ENCODE measurements at regions not wholly inside any gene's neighbourhood (a gene's known extent, or its start where the extent isn't known, plus 50 kb on each side); places are given as distances from the start of the nearest gene placed in this dataset.
"Not testable (repeated sequence)": the region's sequence is repeated elsewhere in the genome, so short reads cannot be mapped to it uniquely, and the experiment has no call there.

DNA sequence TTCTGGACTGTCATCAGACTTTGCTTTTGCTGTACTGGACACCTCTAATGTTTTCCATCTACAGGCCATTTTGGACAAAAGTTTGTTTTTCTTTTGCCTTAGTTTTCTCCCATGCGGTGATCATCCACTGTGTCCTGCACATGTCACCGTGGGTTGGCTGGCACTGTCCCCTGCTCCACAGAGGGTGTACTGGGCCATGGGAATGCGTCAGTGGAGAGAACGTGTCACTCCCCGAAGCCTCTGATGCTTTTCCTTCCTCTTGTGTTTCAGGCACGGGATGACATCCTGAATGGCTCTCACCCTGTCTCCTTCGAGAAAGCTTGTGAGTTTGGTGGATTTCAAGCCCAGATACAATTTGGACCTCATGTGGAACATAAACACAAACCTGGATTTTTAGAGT lies 385.0 kb upstream of the TPM1 start:
- not testable (repeated sequence) for DNase-seq (ENCODE audit: low read depth in 2 of 3, low spot score in 2 of 3)

DNA sequence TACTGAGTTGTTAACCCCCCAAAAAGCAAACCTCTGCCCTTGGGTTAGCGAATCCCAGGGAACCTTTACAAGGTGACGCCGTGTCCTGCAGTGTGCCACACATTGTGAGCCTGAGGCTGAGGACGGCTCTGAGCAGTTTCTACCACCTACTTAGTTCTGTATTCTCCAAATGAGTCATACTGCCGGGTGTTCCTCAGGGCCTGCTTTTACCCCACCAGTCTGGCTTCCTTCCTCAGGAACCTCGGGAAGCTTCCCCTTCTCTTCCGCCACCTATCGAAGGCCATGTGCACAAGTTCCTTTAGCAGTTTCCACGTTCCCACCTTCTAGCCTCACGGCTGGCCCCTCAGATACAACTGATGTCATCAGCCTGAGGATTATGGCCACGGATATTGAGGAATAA lies 384.0 kb upstream of the TPM1 start:
- no peak for DNase-seq (ENCODE audit: low read depth in 2 of 3, low spot score in 2 of 3)

DNA sequence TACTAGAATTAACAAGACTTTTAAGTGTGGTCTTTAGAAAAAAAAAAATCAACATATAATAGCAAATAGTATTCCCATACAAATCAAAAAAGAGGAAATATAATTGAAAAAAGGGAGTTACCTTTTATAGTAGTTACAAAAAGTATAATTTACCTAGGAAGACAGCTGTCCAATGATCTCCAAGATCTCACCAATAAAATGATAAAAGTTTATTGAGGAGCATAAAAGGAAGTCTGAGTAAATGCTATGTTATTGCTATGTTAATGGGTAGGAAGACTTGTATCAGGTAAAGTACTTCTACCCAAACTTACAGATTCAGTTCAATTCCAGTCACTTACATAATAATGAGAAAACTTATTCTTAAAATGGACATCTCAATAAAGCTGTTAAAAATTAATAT lies 379.0 kb upstream of the TPM1 start:
- no peak for DNase-seq (ENCODE audit: low read depth in 2 of 3, low spot score in 2 of 3)

DNA sequence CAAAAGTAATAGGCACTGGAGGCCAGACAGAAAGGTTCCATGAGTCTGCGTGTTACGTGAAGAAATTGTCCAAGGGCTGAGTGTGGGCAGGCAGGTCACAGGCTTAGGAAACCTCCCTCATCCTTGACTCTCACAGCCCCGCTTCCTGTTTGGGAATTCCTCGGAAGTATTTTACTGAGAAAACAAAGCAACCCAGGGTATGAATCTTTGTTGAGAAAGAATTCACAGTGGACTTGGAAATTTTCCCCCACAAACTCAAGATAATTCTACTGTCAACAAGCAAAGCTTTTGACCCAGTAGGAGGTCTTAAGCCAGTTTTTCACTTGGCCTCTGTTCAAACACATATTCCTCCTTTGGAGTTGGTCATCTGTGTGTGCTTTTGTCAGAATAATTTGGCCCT lies 377.1 kb upstream of the TPM1 start:
- DNase-seq (ENCODE audit: low read depth in 2 of 3, low spot score in 2 of 3): no peak

DNA sequence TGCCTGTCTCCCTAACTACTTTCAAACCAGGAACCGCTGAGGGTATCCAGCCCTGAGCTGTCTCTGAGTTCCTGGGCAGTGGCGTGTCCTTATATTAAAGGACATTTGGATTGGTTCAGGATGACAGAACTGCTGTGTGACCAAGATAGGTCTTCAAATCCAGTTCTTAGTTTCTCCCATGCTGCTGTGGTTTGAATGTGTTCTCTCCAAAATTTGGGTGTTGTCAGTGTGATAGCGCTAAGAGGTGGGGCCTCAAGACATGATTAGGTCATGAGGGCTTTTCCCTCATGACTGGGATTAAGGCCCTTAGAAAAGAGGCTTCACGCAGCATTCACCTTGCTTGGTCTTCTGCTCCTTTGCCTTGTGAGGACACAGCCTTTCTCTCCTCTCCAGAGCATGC lies 376.5 kb upstream of the TPM1 start:
- DNase-seq (ENCODE audit: low read depth in 2 of 3, low spot score in 2 of 3): no peak

DNA sequence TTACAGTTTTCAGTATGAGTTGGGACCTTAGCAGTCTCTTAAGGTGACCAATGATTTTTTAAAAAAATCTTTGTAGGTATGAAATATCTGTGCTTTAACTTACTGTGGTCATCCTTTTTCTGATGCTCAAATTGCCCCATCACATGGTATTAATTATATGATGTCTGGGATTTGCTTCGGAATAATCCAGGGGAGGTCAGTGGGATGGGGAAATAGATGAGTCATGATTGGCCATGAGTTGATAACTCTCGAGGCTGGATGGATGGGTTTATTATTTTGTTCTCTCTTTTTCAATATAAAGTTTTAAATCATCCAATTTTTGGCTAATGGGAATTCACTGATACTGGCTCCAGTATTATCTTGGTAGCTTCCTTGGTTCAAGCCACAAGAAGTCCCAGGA lies 370.3 kb upstream of the TPM1 start:
- no peak for DNase-seq (ENCODE audit: low read depth in 2 of 3, low spot score in 2 of 3)

DNA sequence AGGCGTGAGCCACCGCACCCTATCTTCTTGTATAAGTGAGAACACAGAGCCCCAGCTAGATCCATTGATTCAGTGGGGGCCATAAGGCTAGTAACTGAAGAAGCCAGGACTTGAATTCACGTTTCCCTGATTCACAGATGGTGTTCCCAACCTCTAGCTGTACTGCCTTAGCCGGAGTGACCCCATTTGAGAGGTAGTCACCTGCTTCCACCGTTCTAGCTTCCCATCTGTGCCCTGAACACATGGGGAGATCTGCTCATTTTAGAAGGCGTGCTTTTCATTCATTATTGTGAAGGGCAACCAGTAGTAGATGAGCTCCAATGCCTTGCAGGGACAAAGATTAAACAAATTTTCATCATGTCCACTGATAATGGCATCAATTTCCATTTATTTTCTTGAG lies 365.7 kb upstream of the TPM1 start:
- DNase-seq (ENCODE audit: low read depth in 2 of 3, low spot score in 2 of 3): no peak

DNA sequence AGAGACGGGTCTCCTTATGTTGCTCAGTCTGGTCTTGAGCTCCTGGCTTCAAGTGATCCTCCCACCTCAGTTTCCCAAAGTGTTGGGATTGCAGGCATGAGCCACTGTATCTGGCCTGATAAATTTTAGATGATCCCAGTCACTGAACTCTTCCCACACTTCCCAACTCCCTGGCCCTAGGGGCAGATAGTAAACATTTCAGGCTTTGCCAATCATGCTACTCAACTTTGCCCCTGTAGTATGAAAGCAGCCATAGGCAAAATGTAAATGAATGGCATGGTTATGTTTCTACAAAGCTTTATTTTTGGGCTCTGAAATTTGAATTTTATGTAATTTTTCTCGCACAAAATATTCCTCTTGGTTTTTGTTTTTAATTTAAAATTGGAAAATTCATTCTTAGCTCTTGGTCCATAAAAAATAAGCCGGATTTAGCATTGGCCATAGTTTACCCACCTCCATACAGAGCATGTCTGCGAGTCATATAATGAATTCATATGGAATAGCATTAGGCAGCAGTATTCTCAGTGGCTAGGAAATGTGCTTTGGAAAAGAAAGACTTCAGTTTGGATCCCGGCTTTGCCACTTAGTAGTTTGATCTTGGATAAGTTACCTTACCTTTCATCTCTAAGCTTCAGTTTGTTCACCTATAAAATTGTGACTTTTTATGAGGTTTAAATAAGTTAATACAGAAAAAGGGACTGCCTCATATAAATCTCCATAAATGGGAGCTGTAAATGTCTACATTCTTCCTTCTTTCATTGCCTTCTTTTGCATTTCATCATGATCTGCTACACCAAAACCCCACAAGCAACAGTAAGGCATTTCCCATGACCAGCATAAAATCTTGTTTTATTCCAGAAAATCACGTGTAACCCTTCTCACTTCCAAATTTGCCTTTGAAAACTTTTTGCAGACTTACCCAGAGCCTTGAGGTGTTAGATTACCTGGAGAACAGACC lies 360.3 kb upstream of the TPM1 start:
- DNase-seq (ENCODE audit: low read depth in 2 of 3, low spot score in 2 of 3): no peak

DNA sequence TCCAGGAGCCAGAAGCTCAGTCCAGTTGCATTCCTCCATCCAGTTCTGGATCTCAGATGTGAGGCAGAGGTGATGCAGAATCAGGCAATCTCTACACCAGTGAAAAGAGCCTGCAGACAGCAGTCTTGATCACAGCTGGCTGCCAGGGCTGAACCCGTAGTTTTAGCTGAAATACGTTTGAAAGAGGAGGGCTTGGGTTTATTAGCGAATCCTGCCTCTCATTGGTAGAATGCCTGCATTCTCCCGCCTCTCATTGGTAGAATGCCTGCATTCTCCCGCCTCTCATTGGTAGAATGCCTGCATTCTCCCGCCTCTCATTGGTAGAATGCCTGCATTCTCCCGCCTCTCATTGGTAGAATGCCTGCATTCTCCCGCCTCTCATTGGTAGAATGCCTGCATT lies 359.4 kb upstream of the TPM1 start:
- not testable (repeated sequence) for DNase-seq (ENCODE audit: low read depth in 2 of 3, low spot score in 2 of 3)

DNA sequence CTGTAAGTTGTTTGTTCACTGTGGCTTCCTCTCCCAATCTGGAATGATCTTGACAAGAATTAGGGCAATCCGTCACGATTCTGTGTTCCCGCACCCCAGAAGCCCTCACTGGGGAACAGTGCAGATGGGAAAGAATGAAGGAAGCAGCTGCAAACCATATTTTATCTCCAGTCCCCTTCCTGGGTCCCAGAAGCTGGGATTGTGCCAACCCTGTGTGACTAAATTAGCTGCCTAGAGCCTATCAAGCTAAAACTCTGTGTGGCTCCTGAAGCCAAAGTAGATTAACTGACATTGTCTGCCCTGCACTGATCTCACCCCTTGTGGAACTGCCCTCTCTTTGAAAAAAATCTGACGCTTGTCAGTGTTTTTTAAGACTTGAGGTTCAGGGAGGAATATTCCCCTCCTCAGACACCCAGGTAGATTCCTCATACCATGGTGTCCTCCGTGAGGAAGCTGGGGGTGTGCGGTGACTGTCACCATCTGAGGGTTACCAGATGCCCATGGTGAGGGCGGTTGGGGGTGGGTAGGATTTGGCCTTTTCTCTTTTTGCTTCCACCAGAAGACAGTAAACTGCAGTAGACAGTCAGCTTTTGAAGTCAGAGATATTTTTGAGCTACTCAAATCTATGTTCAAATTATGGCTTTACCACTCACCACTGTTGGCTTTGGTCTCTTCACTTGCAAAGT lies 358.3 kb upstream of the TPM1 start:
- DNase-seq (ENCODE audit: low read depth in 2 of 3, low spot score in 2 of 3): no peak

DNA sequence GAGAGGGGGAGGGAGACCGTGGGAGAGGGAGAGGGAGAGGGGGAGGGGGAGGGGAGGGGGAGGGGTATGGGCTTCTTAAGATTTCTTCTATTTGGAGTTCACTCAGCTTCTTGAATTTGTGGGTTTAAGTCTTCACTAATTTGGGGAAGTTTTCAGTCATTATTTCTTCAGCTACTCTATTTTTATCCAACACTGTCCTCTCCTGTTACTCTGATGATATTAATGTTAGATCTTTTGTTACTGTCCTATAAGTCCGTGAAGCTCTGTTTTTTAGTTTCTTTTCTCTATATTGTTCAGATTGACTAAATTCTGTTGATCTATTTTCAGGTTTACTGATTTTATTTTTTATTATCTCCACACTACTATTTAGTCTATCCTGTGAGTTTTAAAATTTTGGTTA lies 351.5 kb upstream of the TPM1 start:
- DNase-seq (ENCODE audit: low read depth in 2 of 3, low spot score in 2 of 3): peak in 1 of 3 donors; percentile 7

DNA sequence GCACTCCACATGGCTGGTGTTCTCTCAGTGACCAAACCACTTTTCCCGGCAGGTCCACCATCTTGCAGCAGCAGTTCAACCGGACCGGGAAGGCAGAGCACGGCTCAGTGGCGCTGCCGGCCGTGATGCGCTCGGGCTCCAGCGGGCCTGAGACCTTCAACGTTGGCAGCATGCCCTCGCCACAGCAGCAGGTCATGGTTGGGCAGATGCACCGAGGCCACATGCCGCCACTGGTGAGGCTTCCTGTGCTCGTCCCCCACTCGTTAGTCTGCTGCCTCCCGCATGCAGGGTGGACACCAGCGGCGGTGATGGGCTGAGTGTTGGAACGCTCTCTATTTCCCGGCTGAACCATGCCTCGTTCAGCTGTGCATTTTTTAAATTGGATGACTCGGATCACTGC lies 344.9 kb upstream of the TPM1 start:
- DNase-seq (ENCODE audit: low read depth in 2 of 3, low spot score in 2 of 3): no peak

DNA sequence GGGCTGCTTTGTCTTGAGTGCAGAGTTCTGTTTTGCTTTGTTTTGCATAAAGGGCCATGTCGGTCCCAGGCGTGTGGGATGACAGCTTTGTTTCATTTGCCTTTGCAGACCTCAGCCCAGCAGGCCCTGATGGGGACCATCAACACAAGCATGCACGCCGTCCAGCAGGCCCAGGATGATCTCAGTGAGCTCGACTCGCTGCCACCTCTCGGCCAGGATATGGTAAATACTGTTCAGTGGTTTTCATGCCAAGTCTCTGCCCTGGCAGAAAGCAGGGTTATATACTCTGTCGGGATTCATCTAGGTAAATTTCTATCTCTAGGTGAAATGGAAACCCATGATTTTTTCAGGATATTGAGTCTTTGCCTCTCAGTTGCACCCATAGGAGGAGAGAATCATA lies 343.9 kb upstream of the TPM1 start:
- DNase-seq (ENCODE audit: low read depth in 2 of 3, low spot score in 2 of 3): no peak

DNA sequence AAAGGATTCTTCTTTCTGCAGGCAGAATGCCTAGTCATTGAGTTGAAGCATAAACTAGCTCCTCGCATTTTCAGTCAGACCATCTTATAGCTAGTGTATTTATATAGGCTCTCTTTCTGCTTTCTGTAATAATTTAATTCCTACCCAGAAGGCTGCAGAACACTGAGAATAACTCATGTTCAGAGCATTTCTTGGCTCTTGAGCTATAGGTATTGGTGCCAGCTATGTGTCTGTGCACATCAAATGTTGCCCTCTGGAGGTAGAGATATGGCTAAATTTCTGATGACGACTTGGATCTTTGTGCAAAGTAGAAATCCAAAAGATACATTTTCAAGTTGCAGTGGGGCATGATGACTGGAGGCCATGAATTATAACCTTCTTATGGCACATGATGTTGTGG lies 336.2 kb upstream of the TPM1 start:
- DNase-seq (ENCODE audit: low read depth in 2 of 3, low spot score in 2 of 3): no peak

DNA sequence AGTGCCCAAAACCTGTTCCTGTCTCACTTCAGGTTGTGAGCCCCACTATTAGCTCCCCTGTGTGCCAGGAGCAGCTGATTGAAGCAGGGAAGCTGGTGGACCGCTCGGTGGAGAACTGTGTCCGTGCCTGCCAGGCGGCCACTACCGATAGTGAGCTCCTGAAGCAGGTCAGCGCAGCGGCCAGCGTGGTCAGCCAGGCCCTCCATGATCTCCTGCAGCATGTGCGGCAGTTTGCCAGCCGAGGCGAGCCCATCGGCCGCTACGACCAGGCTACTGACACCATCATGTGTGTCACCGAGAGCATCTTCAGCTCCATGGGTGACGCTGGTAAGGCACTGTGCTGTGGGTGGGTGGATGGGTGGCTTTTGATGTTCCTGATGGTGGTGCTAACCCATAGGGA lies 334.1 kb upstream of the TPM1 start:
- no peak for DNase-seq (ENCODE audit: low read depth in 2 of 3, low spot score in 2 of 3)

DNA sequence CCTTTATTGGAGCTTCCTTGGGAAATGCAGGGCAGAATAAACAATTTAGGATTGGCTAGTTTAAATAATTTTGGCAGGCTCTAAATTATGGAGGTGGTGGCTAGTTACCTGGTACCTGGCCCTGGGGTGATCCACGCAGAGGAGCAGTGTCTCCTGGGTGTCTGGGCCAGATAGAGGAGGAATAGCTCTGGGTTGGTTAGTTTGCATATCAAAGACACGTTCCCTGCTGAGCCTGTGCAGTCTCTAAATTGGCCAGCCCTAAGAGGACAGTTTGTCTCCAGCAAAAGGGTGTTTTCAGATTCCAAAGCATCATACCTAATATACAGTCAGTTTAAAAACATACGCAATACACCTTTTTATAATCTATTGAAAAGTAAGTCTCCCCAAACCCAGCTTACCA lies 333.3 kb upstream of the TPM1 start:
- no peak for DNase-seq (ENCODE audit: low read depth in 2 of 3, low spot score in 2 of 3)

DNA sequence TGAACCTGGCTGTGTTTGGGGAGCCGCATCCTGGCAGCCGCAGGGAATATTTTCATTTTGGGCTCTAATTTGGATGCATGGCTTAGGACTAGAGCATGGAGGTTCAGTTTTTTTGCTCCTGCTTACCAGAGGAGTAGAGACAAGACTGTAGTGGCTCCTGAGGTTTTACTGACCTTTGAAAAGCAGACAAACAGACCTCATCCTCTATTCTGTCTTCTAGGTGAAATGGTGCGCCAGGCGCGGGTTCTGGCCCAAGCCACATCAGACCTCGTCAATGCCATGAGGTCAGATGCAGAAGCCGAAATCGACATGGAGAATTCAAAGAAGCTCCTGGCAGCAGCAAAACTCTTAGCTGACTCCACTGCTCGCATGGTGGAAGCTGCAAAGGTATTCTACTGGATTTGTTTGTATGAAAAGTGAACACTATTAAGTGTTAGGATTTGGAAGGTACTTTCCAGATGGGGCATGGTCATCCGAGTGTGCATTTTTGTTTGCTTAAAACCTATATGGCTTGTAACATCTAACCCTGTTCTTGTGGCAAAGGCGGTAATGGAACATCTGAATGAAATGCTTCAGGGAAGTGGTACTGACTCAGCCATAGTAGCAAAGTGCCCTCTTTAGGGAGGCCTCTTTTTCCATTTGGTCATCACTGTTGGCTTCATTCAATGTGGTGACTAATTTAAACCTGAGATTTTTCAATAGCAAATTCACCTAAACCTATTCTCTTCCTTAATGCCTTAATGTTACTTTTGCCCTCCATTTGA lies 330.7 kb upstream of the TPM1 start:
- no peak for DNase-seq (ENCODE audit: low read depth in 2 of 3, low spot score in 2 of 3)

DNA sequence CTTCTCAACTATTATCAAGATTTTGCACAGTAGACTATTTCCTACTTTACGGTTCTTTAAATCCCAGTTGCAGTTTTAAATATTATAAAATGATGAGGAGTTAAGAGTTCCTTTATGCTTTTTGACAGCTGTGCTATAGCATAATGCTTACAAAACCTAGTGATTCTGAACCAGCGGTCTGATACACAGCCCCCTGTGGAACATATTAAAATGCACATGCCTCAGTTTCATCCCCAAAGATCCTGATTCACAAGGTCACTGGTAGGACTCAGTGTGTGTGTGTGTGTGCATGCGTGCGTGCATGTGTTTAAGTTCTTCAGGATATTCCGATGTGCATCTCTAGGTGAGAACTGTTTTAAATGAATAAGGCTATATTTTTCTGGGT lies 330.1 kb upstream of the TPM1 start:
- DNase-seq (ENCODE audit: low read depth in 2 of 3, low spot score in 2 of 3): no peak

DNA sequence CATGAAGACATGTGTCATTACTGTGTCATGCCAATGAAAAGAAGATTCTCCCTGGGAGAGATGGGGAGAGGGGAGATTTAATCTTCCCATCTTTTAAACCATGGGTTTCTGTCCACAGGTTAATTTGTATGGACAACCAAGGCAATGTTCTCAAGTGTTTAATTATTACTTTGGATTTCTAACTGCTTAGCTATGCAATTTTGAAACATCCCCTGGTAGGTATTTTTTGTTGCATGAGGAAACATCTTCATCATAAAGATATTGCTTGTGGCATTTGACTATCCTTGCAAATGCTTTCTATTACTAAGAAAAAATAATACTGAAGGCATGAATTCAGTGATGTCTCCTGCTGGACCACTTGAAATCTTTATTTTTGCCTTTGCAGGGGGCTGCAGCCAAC lies 326.6 kb upstream of the TPM1 start:
- DNase-seq (ENCODE audit: low read depth in 2 of 3, low spot score in 2 of 3): no peak

DNA sequence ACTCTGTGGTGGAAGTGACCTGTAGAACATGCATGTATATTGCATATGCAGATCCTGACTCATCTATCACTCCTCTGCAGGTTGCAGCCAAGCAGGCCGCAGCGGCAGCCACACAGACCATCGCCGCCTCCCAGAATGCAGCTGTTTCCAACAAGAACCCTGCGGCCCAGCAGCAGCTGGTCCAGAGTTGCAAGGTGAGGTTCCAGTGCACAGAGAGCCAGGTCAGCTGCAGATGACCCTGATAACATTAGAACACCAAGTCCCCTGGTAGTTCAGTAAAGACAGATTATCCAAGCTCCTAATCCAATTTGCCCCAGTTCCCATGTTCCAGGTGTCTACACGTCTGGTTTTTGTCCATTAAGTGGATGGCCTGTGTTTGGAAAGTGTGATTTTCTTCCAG lies 325.1 kb upstream of the TPM1 start:
- no peak for DNase-seq (ENCODE audit: low read depth in 2 of 3, low spot score in 2 of 3)

DNA sequence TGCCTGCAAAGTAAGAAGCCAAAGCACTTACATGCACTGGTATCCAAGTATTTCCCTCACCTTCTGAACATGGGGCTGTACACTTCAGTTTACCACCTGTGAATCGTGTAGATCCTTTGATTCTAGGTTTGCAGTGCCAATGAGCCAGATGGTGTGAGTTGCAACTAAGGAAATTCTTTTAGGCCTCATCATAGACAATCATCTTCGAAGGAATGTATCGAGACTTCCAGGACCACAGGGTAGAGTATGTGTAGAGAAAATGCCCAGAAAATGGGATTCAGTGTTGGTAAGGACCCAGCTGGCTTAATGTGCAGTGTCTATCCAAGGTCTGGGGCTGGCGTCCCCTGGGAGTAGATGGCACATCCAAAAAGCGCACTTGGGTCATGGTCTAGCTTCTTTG lies 323.2 kb upstream of the TPM1 start:
- DNase-seq (ENCODE audit: low read depth in 2 of 3, low spot score in 2 of 3): no peak

DNA sequence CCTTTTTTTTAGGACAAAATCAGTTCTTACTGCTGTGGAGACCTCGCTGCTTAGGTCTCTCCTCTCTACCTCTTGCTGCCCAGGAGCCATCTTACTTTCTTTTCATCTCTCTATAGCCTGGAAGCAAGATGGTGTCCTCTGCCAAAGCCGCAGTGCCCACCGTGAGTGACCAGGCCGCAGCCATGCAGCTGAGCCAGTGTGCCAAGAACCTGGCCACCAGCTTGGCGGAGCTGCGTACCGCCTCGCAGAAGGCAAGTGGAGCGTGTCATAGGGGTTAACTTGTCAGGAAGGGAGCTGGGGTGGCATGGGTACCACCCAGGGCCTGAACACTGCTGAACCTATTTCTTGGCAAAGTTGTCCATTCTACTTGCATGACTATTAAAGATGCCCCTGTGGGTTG lies 320.3 kb upstream of the TPM1 start:
- no peak for DNase-seq (ENCODE audit: low read depth in 2 of 3, low spot score in 2 of 3)
